Upper lobe of left lung (tissue), 4 donors: ENCODE measurements at regions not wholly inside any gene's neighbourhood (a gene's known extent, or its start where the extent isn't known, plus 50 kb on each side); places are given as distances from the start of the nearest gene placed in this dataset.

ENCODE experiments used
- POLR2A ChIP-seq, 4 donors: fragments of 450-650 bp; IDR thresholded peaks; one replicate each; pipeline ENCODE4 v1.5.1; 2016 to 2017; ENCODE audit warnings: antibody characterized with exemption in 4 of 4, mild to moderate bottlenecking in 2 of 4
- POLR2AphosphoS5 ChIP-seq, 2 donors: sonication (generic); formaldehyde crosslinking; IDR thresholded peaks; one replicate each; pipeline ENCODE4 v1.5.1; 2017; ENCODE audit warnings: antibody characterized with exemption in 2 of 2
- TF ChIP-seq, protein P1 (sequence below), 6 experiments: fragments of 450-650 bp in 4 of 6; fragments of 200-600 bp in 2 of 6; sonication (generic) in 2 of 6; IDR thresholded peaks; one replicate each; pipeline ENCODE4 v1.5.1; 2016 to 2019; ENCODE audit warnings: antibody characterized with exemption in 6 of 6

DNA sequence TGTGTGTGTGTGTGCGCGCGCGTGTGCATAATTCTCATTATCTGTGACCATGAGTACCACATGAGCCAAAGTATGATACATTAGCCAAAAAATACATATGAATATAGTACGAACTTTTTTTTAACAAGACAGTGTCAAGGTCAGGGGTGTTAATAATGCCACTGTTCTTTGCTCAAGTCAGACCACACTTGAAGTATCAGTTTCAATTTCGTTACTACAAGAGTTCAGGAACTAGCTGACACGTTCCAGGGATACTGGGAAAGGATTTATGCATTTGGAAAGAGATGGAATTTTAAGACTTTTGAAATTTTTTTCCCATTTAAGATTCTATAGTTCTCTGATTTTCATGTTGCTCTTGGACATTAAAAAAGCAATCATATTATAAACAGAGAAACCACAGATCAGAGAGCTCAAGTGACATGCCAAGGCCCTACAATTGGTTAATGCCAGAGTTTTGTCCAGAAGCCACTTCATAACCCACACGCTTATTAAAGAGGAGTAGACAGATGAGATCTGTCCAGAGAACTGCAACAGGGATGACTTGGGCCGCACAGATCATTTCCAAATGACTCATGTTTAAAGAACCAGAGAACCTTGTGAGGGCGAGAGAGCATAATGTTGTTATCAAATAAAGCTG is 718.8 kb upstream of the SGCG start:
- TF ChIP-seq, protein P1, sequence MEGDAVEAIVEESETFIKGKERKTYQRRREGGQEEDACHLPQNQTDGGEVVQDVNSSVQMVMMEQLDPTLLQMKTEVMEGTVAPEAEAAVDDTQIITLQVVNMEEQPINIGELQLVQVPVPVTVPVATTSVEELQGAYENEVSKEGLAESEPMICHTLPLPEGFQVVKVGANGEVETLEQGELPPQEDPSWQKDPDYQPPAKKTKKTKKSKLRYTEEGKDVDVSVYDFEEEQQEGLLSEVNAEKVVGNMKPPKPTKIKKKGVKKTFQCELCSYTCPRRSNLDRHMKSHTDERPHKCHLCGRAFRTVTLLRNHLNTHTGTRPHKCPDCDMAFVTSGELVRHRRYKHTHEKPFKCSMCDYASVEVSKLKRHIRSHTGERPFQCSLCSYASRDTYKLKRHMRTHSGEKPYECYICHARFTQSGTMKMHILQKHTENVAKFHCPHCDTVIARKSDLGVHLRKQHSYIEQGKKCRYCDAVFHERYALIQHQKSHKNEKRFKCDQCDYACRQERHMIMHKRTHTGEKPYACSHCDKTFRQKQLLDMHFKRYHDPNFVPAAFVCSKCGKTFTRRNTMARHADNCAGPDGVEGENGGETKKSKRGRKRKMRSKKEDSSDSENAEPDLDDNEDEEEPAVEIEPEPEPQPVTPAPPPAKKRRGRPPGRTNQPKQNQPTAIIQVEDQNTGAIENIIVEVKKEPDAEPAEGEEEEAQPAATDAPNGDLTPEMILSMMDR (IDR thresholded peaks at IDR 0.05) = no peak
- TF ChIP-seq POLR2A (IDR thresholded peaks at IDR 0.05) (no peak), POLR2AphosphoS5 (IDR thresholded peaks at IDR 0.05) (no peak)
